Smooth muscle cell (in vitro differentiated cells): ENCODE measurements at regions not wholly inside any gene's neighbourhood (a gene's known extent, or its start where the extent isn't known, plus 50 kb on each side); places are given as distances from the start of the nearest gene placed in this dataset.

ENCODE experiments used
- DNase-seq: peaks from one replicate; lab custom pipeline; 2025; ENCODE audit not compliant: unreplicated experiment; lab: John Stamatoyannopoulos, UW
- H2AFZ ChIP-seq: fragments of 200-600 bp; sonication (generic); 2 replicates; pipeline ENCODE4 v1.6.0; 2016; ENCODE audit warnings: antibody characterized with exemption, low read depth, mild to moderate bottlenecking
- H3F3A ChIP-seq: fragments of 200-600 bp; sonication (generic); 2 replicates; pipeline ENCODE4 v1.6.0; 2017; ENCODE audit warnings: antibody characterized with exemption, low read depth
- H3K27ac ChIP-seq: fragments of 200-600 bp; sonication (generic); 2 replicates; pipeline ENCODE4 v1.5.1; 2016; ENCODE audit warnings: low read depth, mild to moderate bottlenecking
- H3K27me3 ChIP-seq: fragments of 200-600 bp; sonication (generic); 2 replicates; pipeline ENCODE4 v1.6.1; 2016; ENCODE audit warnings: low read depth, mild to moderate bottlenecking
- H3K36me3 ChIP-seq: fragments of 200-600 bp; sonication (generic); 2 replicates; pipeline ENCODE4 v1.5.1; 2016; ENCODE audit warnings: low read depth
- H3K4me1 ChIP-seq: fragments of 200-600 bp; sonication (generic); 2 replicates; pipeline ENCODE4 v1.5.1; 2016; ENCODE audit warnings: low read depth
- H3K4me2 ChIP-seq: fragments of 200-600 bp; sonication (generic); 2 replicates; pipeline ENCODE4 v1.6.0; 2016; ENCODE audit warnings: mild to moderate bottlenecking
- H3K4me3 ChIP-seq: fragments of 200-600 bp; sonication (generic); 2 replicates; pipeline ENCODE4 v1.5.1; 2016; ENCODE audit warnings: mild to moderate bottlenecking
- H3K79me2 ChIP-seq: fragments of 200-600 bp; sonication (generic); 2 replicates; pipeline ENCODE4 v1.6.0; 2016; ENCODE audit warnings: low read depth, mild to moderate bottlenecking
- H3K9ac ChIP-seq: fragments of 200-600 bp; sonication (generic); 2 replicates; pipeline ENCODE4 v1.6.0; 2016; ENCODE audit warnings: low read depth
- H3K9me3 ChIP-seq: fragments of 200-600 bp; sonication (generic); replicated peaks from 2 replicates; pipeline ENCODE4 v1.5.1; 2016; ENCODE audit warnings: low read depth
- H4K20me1 ChIP-seq: fragments of 200-600 bp; sonication (generic); 2 replicates; pipeline ENCODE4 v1.6.0; 2016; ENCODE audit warnings: low read depth
- CTCF ChIP-seq: fragments of 200-600 bp; sonication (generic); IDR thresholded peaks from 2 replicates; pipeline ENCODE4 v1.5.1; 2017; ENCODE audit warnings: borderline replicate concordance, mild to moderate bottlenecking, antibody characterized with exemption; ENCODE audit not compliant: insufficient read depth, poor library complexity, severe bottlenecking
- WGBS: methylation state at CpG from one replicate; pipeline ENCODE4 v1.1.7; 2016; ENCODE audit warnings: low lambda C conversion rate; 5-methylcytosine and 5-hydroxymethylcytosine counted together

GRCh38 chr5:74272024-74272775 is 368.3 kb downstream of the ENC1 start:
- Histone ChIP-seq H3K9me3 (no peaks in the 10 kb centered on the region), H2AFZ (no peak overlapping the region), H3K4me3 (no peak overlapping the region), H3K4me1 (peaks cover 19% of the 10 kb centered on the region), H3K36me3 (no peaks in the 10 kb centered on the region), H3F3A (peaks cover 17% of the 10 kb centered on the region), H3K4me2 (peak overlapping the region; percentile 27), H4K20me1 (no peaks in the 10 kb centered on the region), H3K9ac (no peak overlapping the region), H3K79me2 (no peaks in the 10 kb centered on the region), H3K27me3 (no peaks in the 10 kb centered on the region), H3K27ac (peak overlapping the region; percentile 28)
- 45% methylated on average over 2 of the region's 2 CpGs for WGBS
- TF ChIP-seq CTCF = no peak
- DNase-seq = no peak

- H3K9ac ChIP-seq = no peak overlapping the region
- H3K27me3 ChIP-seq = no peaks in the 10 kb centered on the region
- H3F3A ChIP-seq = peaks cover 3% of the 10 kb centered on the region
- no peak overlapping the region for H3K27ac ChIP-seq
- H3K9me3 ChIP-seq = no peaks in the 10 kb centered on the region
- no peak for TF ChIP-seq CTCF
- 100% methylated on average over 5 of the region's 5 CpGs for WGBS
- H3K36me3 ChIP-seq = no peaks in the 10 kb centered on the region
- H3K4me2 ChIP-seq = no peak overlapping the region
- peaks cover 9% of the 10 kb centered on the region for H3K4me1 ChIP-seq
- no peak overlapping the region for H2AFZ ChIP-seq
- H4K20me1 ChIP-seq = no peaks in the 10 kb centered on the region
- H3K79me2 ChIP-seq = no peaks in the 10 kb centered on the region
- H3K4me3 ChIP-seq = no peak overlapping the region
- no peak for DNase-seq
These were observed 372.2 kb downstream of the ENC1 start for GRCh38 chr5:74268297-74268696.

GRCh38 chr5:74266836-74267235 is 373.7 kb downstream of the ENC1 start:
- no peaks in the 10 kb centered on the region for H3K36me3 ChIP-seq
- no peaks in the 10 kb centered on the region for H3K79me2 ChIP-seq
- no peak overlapping the region for H2AFZ ChIP-seq
- H3K27ac ChIP-seq = no peak overlapping the region
- WGBS = 77% methylated on average over 5 of the region's 5 CpGs
- H3K4me3 ChIP-seq = no peak overlapping the region
- no peak overlapping the region for H3K9ac ChIP-seq
- H3K4me2 ChIP-seq = no peak overlapping the region
- peaks cover 3% of the 10 kb centered on the region for H3F3A ChIP-seq
- DNase-seq = no peak
- H3K27me3 ChIP-seq = no peaks in the 10 kb centered on the region
- H4K20me1 ChIP-seq = no peaks in the 10 kb centered on the region
- H3K4me1 ChIP-seq = peaks cover under 1% of the 10 kb centered on the region
- H3K9me3 ChIP-seq = no peaks in the 10 kb centered on the region
- no peak for TF ChIP-seq CTCF

- Histone ChIP-seq H3K79me2 (no peaks in the 10 kb centered on the region), H3K9ac (no peak overlapping the region), H3K27me3 (no peaks in the 10 kb centered on the region), H3K9me3 (no peaks in the 10 kb centered on the region), H3K4me3 (no peak overlapping the region), H3K27ac (no peak overlapping the region), H3K36me3 (no peaks in the 10 kb centered on the region), H3F3A (peaks cover 3% of the 10 kb centered on the region), H4K20me1 (no peaks in the 10 kb centered on the region), H2AFZ (no peak overlapping the region), H3K4me1 (peaks cover 5% of the 10 kb centered on the region), H3K4me2 (no peak overlapping the region)
- TF ChIP-seq CTCF = no peak
- WGBS = 96% methylated on average over 2 of the region's 2 CpGs
- no peak for DNase-seq
These were observed 374.4 kb downstream of the ENC1 start for GRCh38 chr5:74266132-74266531.
